GM12891 (cell line): ENCODE measurements at regions not wholly inside any gene's neighbourhood (a gene's known extent, or its start where the extent isn't known, plus 50 kb on each side); places are given as distances from the start of the nearest gene placed in this dataset.

Source experiments
- POLR2A ChIP-seq: IDR thresholded peaks from 2 replicates; pipeline ENCODE4 v1.6.1; 2011; ENCODE audit warnings: low read depth, low read length, control low read depth
- POLR2AphosphoS5 ChIP-seq: IDR thresholded peaks from 2 replicates; pipeline ENCODE4 v1.6.1; 2011; ENCODE audit warnings: low read depth, low read length, control low read depth

DNA sequence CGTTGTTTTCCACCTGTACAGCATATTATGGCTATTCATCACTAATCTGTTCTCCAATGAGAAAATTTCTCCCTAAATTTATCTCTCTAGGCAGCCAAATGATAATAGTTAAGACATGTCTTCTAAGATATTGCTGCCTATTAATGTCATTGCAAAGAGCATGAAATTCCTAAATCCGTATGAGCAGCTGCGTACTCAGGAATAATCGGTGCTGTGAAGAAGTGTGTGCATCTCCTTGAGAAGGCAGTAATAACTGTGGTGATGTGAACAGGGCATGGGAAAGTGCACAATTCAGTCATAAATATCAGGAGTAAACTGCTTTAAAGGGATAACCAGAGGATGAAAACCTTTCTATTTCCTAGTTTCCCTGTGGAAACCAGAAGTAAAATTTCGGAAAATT, 112.2 kb downstream of the SLITRK5 start:
- TF ChIP-seq POLR2A (no peak), POLR2AphosphoS5 (no peak)
